ENCODE measurements at regions not wholly inside any gene's neighbourhood (a gene's known extent, or its start where the extent isn't known, plus 50 kb on each side); places are given as distances from the start of the nearest gene placed in this dataset.
"Not testable (repeated sequence)": the region's sequence is repeated elsewhere in the genome, so short reads cannot be mapped to it uniquely, and the experiment has no call there.

GRCh38 chr5:62231576-62231975 is 74.4 kb upstream of the KIF2A start:
- Histone ChIP-seq H3K9ac (ENCODE audit: low read depth, low read length) (no peak overlapping the region), H3K9me3 (ENCODE audit: insufficient read depth, low read depth, low read length) (no peaks in the 10 kb centered on the region), H3K4me1 (ENCODE audit: insufficient read depth, low read length) (no peaks in the 10 kb centered on the region), H3K4me3 (ENCODE audit: low read length) (no peak overlapping the region), H3K36me3 (ENCODE audit: insufficient read depth, low read depth, low read length) (no peaks in the 10 kb centered on the region), H3K27ac (ENCODE audit: low read length) (no peak overlapping the region), H3K27me3 (ENCODE audit: insufficient read depth, low read length) (no peaks in the 10 kb centered on the region)

- not testable (repeated sequence) for H3K36me3 ChIP-seq (ENCODE audit: insufficient read depth, low read depth, low read length); H3K9me3 ChIP-seq (ENCODE audit: insufficient read depth, low read depth, low read length); H3K4me1 ChIP-seq (ENCODE audit: insufficient read depth, low read length); H3K27me3 ChIP-seq (ENCODE audit: insufficient read depth, low read length); H3K27ac ChIP-seq (ENCODE audit: low read length); H3K4me3 ChIP-seq (ENCODE audit: low read length); H3K9ac ChIP-seq (ENCODE audit: low read depth, low read length)
These were observed 73.8 kb upstream of the KIF2A start for GRCh38 chr5:62232218-62232617.

GRCh38 chr5:62233083-62234046 is 72.6 kb upstream of the KIF2A start:
- not testable (repeated sequence) for H3K27ac ChIP-seq (ENCODE audit: low read length); H3K9ac ChIP-seq (ENCODE audit: low read depth, low read length); H3K9me3 ChIP-seq (ENCODE audit: insufficient read depth, low read depth, low read length); H3K4me3 ChIP-seq (ENCODE audit: low read length); H3K36me3 ChIP-seq (ENCODE audit: insufficient read depth, low read depth, low read length); H3K4me1 ChIP-seq (ENCODE audit: insufficient read depth, low read length); H3K27me3 ChIP-seq (ENCODE audit: insufficient read depth, low read length)

GRCh38 chr5:62236593-62236992 is 69.4 kb upstream of the KIF2A start:
- H3K9me3 ChIP-seq (ENCODE audit: insufficient read depth, low read depth, low read length); H3K4me1 ChIP-seq (ENCODE audit: insufficient read depth, low read length); H3K27me3 ChIP-seq (ENCODE audit: insufficient read depth, low read length); H3K27ac ChIP-seq (ENCODE audit: low read length); H3K9ac ChIP-seq (ENCODE audit: low read depth, low read length); H3K36me3 ChIP-seq (ENCODE audit: insufficient read depth, low read depth, low read length); H3K4me3 ChIP-seq (ENCODE audit: low read length): not testable (repeated sequence)

GRCh38 chr5:62237944-62238343 is 68.1 kb upstream of the KIF2A start:
- H3K9ac ChIP-seq (ENCODE audit: low read depth, low read length); H3K36me3 ChIP-seq (ENCODE audit: insufficient read depth, low read depth, low read length); H3K27ac ChIP-seq (ENCODE audit: low read length); H3K27me3 ChIP-seq (ENCODE audit: insufficient read depth, low read length); H3K4me1 ChIP-seq (ENCODE audit: insufficient read depth, low read length); H3K4me3 ChIP-seq (ENCODE audit: low read length); H3K9me3 ChIP-seq (ENCODE audit: insufficient read depth, low read depth, low read length): not testable (repeated sequence)

GRCh38 chr5:62238584-62238983 is 67.4 kb upstream of the KIF2A start:
- not testable (repeated sequence) for H3K36me3 ChIP-seq (ENCODE audit: insufficient read depth, low read depth, low read length); H3K27me3 ChIP-seq (ENCODE audit: insufficient read depth, low read length); H3K9me3 ChIP-seq (ENCODE audit: insufficient read depth, low read depth, low read length); H3K9ac ChIP-seq (ENCODE audit: low read depth, low read length); H3K4me1 ChIP-seq (ENCODE audit: insufficient read depth, low read length); H3K4me3 ChIP-seq (ENCODE audit: low read length); H3K27ac ChIP-seq (ENCODE audit: low read length)

GRCh38 chr5:62240494-62240893 is 65.5 kb upstream of the KIF2A start:
- H3K4me3 ChIP-seq (ENCODE audit: low read length); H3K9ac ChIP-seq (ENCODE audit: low read depth, low read length); H3K27ac ChIP-seq (ENCODE audit: low read length); H3K4me1 ChIP-seq (ENCODE audit: insufficient read depth, low read length); H3K27me3 ChIP-seq (ENCODE audit: insufficient read depth, low read length); H3K9me3 ChIP-seq (ENCODE audit: insufficient read depth, low read depth, low read length); H3K36me3 ChIP-seq (ENCODE audit: insufficient read depth, low read depth, low read length): not testable (repeated sequence)

- H3K4me3 ChIP-seq (ENCODE audit: low read length); H3K9me3 ChIP-seq (ENCODE audit: insufficient read depth, low read depth, low read length); H3K27ac ChIP-seq (ENCODE audit: low read length); H3K9ac ChIP-seq (ENCODE audit: low read depth, low read length); H3K27me3 ChIP-seq (ENCODE audit: insufficient read depth, low read length); H3K36me3 ChIP-seq (ENCODE audit: insufficient read depth, low read depth, low read length); H3K4me1 ChIP-seq (ENCODE audit: insufficient read depth, low read length): not testable (repeated sequence)
These were observed 64.0 kb upstream of the KIF2A start for GRCh38 chr5:62242000-62242399.

- not testable (repeated sequence) for H3K36me3 ChIP-seq (ENCODE audit: insufficient read depth, low read depth, low read length); H3K4me3 ChIP-seq (ENCODE audit: low read length); H3K9ac ChIP-seq (ENCODE audit: low read depth, low read length); H3K27me3 ChIP-seq (ENCODE audit: insufficient read depth, low read length); H3K9me3 ChIP-seq (ENCODE audit: insufficient read depth, low read depth, low read length); H3K4me1 ChIP-seq (ENCODE audit: insufficient read depth, low read length); H3K27ac ChIP-seq (ENCODE audit: low read length)
These were observed 63.0 kb upstream of the KIF2A start for GRCh38 chr5:62243046-62243445.

GRCh38 chr5:62248192-62248591 is 57.8 kb upstream of the KIF2A start:
- H3K27me3 ChIP-seq (ENCODE audit: insufficient read depth, low read length); H3K36me3 ChIP-seq (ENCODE audit: insufficient read depth, low read depth, low read length); H3K27ac ChIP-seq (ENCODE audit: low read length); H3K4me3 ChIP-seq (ENCODE audit: low read length); H3K9me3 ChIP-seq (ENCODE audit: insufficient read depth, low read depth, low read length); H3K9ac ChIP-seq (ENCODE audit: low read depth, low read length); H3K4me1 ChIP-seq (ENCODE audit: insufficient read depth, low read length): not testable (repeated sequence)

- not testable (repeated sequence) for H3K27me3 ChIP-seq (ENCODE audit: insufficient read depth, low read length); H3K4me3 ChIP-seq (ENCODE audit: low read length); H3K4me1 ChIP-seq (ENCODE audit: insufficient read depth, low read length); H3K9ac ChIP-seq (ENCODE audit: low read depth, low read length); H3K27ac ChIP-seq (ENCODE audit: low read length); H3K9me3 ChIP-seq (ENCODE audit: insufficient read depth, low read depth, low read length); H3K36me3 ChIP-seq (ENCODE audit: insufficient read depth, low read depth, low read length)
These were observed 55.9 kb upstream of the KIF2A start for GRCh38 chr5:62250085-62250484.

- not testable (repeated sequence) for H3K36me3 ChIP-seq (ENCODE audit: insufficient read depth, low read depth, low read length); H3K27me3 ChIP-seq (ENCODE audit: insufficient read depth, low read length); H3K27ac ChIP-seq (ENCODE audit: low read length); H3K4me1 ChIP-seq (ENCODE audit: insufficient read depth, low read length); H3K9me3 ChIP-seq (ENCODE audit: insufficient read depth, low read depth, low read length); H3K9ac ChIP-seq (ENCODE audit: low read depth, low read length); H3K4me3 ChIP-seq (ENCODE audit: low read length)
These were observed 55.1 kb upstream of the KIF2A start for GRCh38 chr5:62250919-62251318.

All from iPS-20b (cell line).